ENCODE measurements at regions not wholly inside any gene's neighbourhood (a gene's known extent, or its start where the extent isn't known, plus 50 kb on each side); places are given as distances from the start of the nearest gene placed in this dataset.

DNA sequence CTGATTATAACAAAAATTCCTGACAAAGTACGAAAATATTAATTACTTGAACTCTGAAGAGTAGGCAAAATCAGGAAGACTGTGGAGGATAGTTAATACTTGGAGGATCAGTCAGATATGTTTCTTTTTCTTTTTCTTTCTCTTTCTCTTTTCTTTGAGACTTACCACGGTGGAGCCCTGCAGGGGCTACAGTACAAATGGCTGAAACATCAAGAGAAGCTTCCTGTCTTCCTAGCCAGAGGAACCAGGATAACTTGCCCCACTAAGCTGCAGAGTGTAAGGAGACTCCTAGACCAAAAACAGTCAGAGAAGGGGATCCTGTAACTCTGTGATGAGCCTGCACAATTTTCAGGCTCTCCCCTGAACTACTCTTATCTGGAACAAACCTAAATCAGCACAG is 324.6 kb upstream of the TYRP1 start:
- Histone ChIP-seq H2AFZ (ENCODE audit: low read length) (no peak overlapping the region), H3K9me2 (replicated peaks; ENCODE audit: insufficient read depth, low read length) (no peaks in the 10 kb centered on the region), H3K27ac (ENCODE audit: low read length) (no peak overlapping the region), H4K20me1 (ENCODE audit: insufficient read depth, low read length) (no peaks in the 10 kb centered on the region), H3K36me3 (replicated peaks; ENCODE audit: insufficient read depth, low read length) (no peaks in the 10 kb centered on the region), H3K4me2 (ENCODE audit: low read depth, low read length) (no peak overlapping the region), H3K9ac (ENCODE audit: low read length) (no peak overlapping the region), H3K79me2 (ENCODE audit: low read length) (no peaks in the 10 kb centered on the region), H3F3A (ENCODE audit: insufficient read depth, low read length) (no peaks in the 10 kb centered on the region), H3K4me1 (ENCODE audit: low read length) (no peaks in the 10 kb centered on the region), H3K4me3 (ENCODE audit: low read length) (no peak overlapping the region), H3K27me3 (replicated peaks; ENCODE audit: insufficient read depth, low read length) (no peaks in the 10 kb centered on the region), H3K9me3 (replicated peaks; ENCODE audit: insufficient read depth, low read length) (no peaks in the 10 kb centered on the region)
- TF ChIP-seq EZH2 (optimal IDR thresholded peaks at IDR 0.05; ENCODE audit: low read depth, low read length): no peak
- TF ChIP-seq EZH2phosphoT487 (IDR thresholded peaks at IDR 0.05; ENCODE audit: low read length): no peak
- TF ChIP-seq, protein P1, sequence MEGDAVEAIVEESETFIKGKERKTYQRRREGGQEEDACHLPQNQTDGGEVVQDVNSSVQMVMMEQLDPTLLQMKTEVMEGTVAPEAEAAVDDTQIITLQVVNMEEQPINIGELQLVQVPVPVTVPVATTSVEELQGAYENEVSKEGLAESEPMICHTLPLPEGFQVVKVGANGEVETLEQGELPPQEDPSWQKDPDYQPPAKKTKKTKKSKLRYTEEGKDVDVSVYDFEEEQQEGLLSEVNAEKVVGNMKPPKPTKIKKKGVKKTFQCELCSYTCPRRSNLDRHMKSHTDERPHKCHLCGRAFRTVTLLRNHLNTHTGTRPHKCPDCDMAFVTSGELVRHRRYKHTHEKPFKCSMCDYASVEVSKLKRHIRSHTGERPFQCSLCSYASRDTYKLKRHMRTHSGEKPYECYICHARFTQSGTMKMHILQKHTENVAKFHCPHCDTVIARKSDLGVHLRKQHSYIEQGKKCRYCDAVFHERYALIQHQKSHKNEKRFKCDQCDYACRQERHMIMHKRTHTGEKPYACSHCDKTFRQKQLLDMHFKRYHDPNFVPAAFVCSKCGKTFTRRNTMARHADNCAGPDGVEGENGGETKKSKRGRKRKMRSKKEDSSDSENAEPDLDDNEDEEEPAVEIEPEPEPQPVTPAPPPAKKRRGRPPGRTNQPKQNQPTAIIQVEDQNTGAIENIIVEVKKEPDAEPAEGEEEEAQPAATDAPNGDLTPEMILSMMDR (IDR thresholded peaks at IDR 0.05; ENCODE audit: low read length): no peak
- no peak for DNase-seq

DNA sequence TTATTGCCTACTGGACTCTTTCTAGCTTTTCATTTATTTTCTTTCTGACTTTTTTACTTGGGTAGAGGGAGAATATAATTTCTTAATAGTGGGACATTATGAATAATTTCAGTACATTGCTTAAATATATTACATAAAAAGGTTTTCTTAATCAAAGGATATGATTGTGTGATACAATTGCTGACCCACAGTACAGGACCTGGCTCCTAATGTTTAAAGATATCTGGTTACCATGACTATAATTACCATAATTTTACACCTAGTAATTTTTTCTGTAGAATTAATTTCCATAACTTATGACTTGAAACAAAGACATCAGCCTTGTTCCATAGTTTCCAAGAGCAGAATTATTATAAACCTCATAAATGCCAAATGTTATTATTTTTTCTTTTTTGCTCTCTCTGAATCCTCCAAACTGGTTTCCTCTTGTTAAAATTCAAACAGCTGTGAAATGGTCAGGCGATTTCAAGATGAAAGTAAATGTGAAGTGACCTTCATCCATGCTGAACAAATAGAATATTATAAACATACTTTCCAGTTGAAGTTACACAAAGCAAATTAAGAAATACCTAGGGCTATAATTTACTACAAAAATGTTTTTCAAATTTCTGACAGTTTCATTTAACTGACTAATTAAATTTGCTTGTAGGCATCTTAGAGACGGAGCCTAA is 301.2 kb upstream of the TYRP1 start:
- Histone ChIP-seq H3K4me1 (ENCODE audit: low read length) (no peaks in the 10 kb centered on the region), H3K9me2 (replicated peaks; ENCODE audit: insufficient read depth, low read length) (no peaks in the 10 kb centered on the region), H4K20me1 (ENCODE audit: insufficient read depth, low read length) (no peaks in the 10 kb centered on the region), H3K9ac (ENCODE audit: low read length) (no peak overlapping the region), H3K27ac (ENCODE audit: low read length) (no peak overlapping the region), H3K36me3 (replicated peaks; ENCODE audit: insufficient read depth, low read length) (no peaks in the 10 kb centered on the region), H3K4me2 (ENCODE audit: low read depth, low read length) (no peak overlapping the region), H3F3A (ENCODE audit: insufficient read depth, low read length) (no peaks in the 10 kb centered on the region), H3K4me3 (ENCODE audit: low read length) (no peak overlapping the region), H2AFZ (ENCODE audit: low read length) (no peak overlapping the region), H3K79me2 (ENCODE audit: low read length) (no peaks in the 10 kb centered on the region), H3K9me3 (replicated peaks; ENCODE audit: insufficient read depth, low read length) (no peaks in the 10 kb centered on the region), H3K27me3 (replicated peaks; ENCODE audit: insufficient read depth, low read length) (no peaks in the 10 kb centered on the region)
- TF ChIP-seq EZH2phosphoT487 (IDR thresholded peaks at IDR 0.05; ENCODE audit: low read length) (no peak), EZH2 (optimal IDR thresholded peaks at IDR 0.05; ENCODE audit: low read depth, low read length) (no peak)
- TF ChIP-seq, protein P1 (IDR thresholded peaks at IDR 0.05; ENCODE audit: low read length): no peak
- no peak for DNase-seq

DNA sequence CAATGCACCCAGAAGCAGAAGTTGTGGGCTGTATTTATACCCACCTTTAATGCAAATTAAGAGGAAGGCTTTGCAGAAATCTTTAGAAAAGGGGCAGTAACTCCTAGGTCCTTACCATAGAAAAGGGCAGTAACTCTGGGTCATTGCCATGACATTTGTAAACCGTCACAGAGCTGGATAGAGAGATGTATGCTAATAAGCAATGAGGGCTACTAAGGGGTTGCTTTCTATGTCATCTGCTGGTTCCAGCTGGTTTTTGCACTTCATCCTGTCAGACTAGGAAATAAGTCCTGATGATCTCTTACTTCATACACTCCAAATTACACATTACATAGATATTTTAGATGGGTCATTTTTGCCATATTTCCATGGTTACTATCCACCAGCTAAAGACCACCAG is 299.1 kb upstream of the TYRP1 start:
- H3K36me3 ChIP-seq (replicated peaks; ENCODE audit: insufficient read depth, low read length): no peaks in the 10 kb centered on the region

More for the DNA sequence above, 299.1 kb upstream of the TYRP1 start:
- Histone ChIP-seq H3K4me1 (ENCODE audit: low read length) (no peaks in the 10 kb centered on the region), H3K79me2 (ENCODE audit: low read length) (no peaks in the 10 kb centered on the region), H3K9ac (ENCODE audit: low read length) (no peak overlapping the region), H3K4me3 (ENCODE audit: low read length) (no peak overlapping the region), H3K4me2 (ENCODE audit: low read depth, low read length) (no peak overlapping the region), H3K27ac (ENCODE audit: low read length) (no peak overlapping the region), H3K9me2 (replicated peaks; ENCODE audit: insufficient read depth, low read length) (no peaks in the 10 kb centered on the region), H3K27me3 (replicated peaks; ENCODE audit: insufficient read depth, low read length) (no peaks in the 10 kb centered on the region), H2AFZ (ENCODE audit: low read length) (no peak overlapping the region), H3K9me3 (replicated peaks; ENCODE audit: insufficient read depth, low read length) (no peaks in the 10 kb centered on the region), H3F3A (ENCODE audit: insufficient read depth, low read length) (no peaks in the 10 kb centered on the region), H4K20me1 (ENCODE audit: insufficient read depth, low read length) (no peaks in the 10 kb centered on the region)
- DNase-seq: no peak
- TF ChIP-seq EZH2phosphoT487 (IDR thresholded peaks at IDR 0.05; ENCODE audit: low read length) (no peak), EZH2 (optimal IDR thresholded peaks at IDR 0.05; ENCODE audit: low read depth, low read length) (no peak)
- TF ChIP-seq, protein P1 (IDR thresholded peaks at IDR 0.05; ENCODE audit: low read length): no peak

Data from MM.1S (cell line).